ENCODE measurements at regions not wholly inside any gene's neighbourhood (a gene's known extent, or its start where the extent isn't known, plus 50 kb on each side); places are given as distances from the start of the nearest gene placed in this dataset.

DNA sequence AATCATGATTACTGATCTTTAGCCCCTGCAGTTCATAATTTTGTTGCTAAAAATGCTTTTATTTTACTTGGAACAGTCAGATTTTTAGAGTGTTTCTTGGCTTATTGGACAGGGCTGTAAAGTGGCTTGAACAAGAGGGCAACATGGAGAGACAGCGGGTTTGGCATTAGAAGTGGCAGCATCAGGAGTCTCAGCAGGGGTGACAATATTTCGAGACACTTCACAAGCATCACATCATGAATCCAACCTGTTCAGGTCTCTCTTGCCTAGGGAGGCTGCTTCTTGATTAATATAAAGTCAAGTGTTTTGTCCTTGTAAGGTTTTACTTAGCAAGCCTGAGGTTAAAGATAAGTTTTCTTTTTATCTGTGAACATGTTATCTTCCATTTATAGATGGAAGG, 2249.5 kb downstream of the LRRC4C start:
- no peak for TF ChIP-seq POLR2A (IDR thresholded peaks at IDR 0.05; ENCODE audit: low read length)
- no peak for TF ChIP-seq GATA1 (IDR thresholded peaks at IDR 0.05; ENCODE audit: low read depth, low read length)
